GM18505 (cell line): ENCODE measurements at regions not wholly inside any gene's neighbourhood (a gene's known extent, or its start where the extent isn't known, plus 50 kb on each side); places are given as distances from the start of the nearest gene placed in this dataset.

Experiments used
- ATAC-seq: cut with Tn5 transposase; IDR thresholded peaks from one replicate; pipeline ENCODE4 v1.9.1; 2021; ENCODE audit not compliant: unreplicated experiment
- POLR2A ChIP-seq: IDR thresholded peaks from 4 replicates; pipeline ENCODE4 v1.6.1; 2011; ENCODE audit warnings: borderline replicate concordance; ENCODE audit not compliant: insufficient read depth, insufficient read length; ENCODE audit errors: extremely low read depth

- ATAC-seq = no peak
Observed at GRCh38 chr5:31000287-31000686, 193.2 kb upstream of the CDH6 start.

GRCh38 chr5:30997681-30998080 is 195.8 kb upstream of the CDH6 start:
- no peak for ATAC-seq
- no peak for TF ChIP-seq POLR2A

More at GRCh38 chr5:31000287-31000686, 193.2 kb upstream of the CDH6 start:
- TF ChIP-seq POLR2A = no peak

- TF ChIP-seq POLR2A = no peak
- no peak for ATAC-seq
Observed at GRCh38 chr5:30994902-30995301, 198.6 kb upstream of the CDH6 start.

GRCh38 chr5:30994176-30994575 is 199.3 kb upstream of the CDH6 start:
- no peak for ATAC-seq
- no peak for TF ChIP-seq POLR2A

GRCh38 chr5:30991462-30991861 is 202.0 kb upstream of the CDH6 start:
- no peak for ATAC-seq
- no peak for TF ChIP-seq POLR2A

- no peak for TF ChIP-seq POLR2A
- no peak for ATAC-seq
Observed at GRCh38 chr5:30981576-30981975, 211.9 kb upstream of the CDH6 start.

- ATAC-seq = no peak
- no peak for TF ChIP-seq POLR2A
Observed at GRCh38 chr5:30968971-30969370, 224.5 kb upstream of the CDH6 start.

GRCh38 chr5:30960036-30960435 is 233.4 kb upstream of the CDH6 start:
- ATAC-seq = no peak
- no peak for TF ChIP-seq POLR2A

GRCh38 chr5:30959238-30959637 is 234.2 kb upstream of the CDH6 start:
- no peak for TF ChIP-seq POLR2A
- no peak for ATAC-seq

- TF ChIP-seq POLR2A = no peak
- ATAC-seq = no peak
Observed at GRCh38 chr5:30957591-30957990, 235.9 kb upstream of the CDH6 start.

- ATAC-seq = no peak
- no peak for TF ChIP-seq POLR2A
Observed at GRCh38 chr5:30956251-30956650, 237.2 kb upstream of the CDH6 start.

- ATAC-seq = no peak
Observed at GRCh38 chr5:30937070-30937469, 256.4 kb upstream of the CDH6 start.

GRCh38 chr5:30933599-30933998 is 259.9 kb upstream of the CDH6 start:
- no peak for TF ChIP-seq POLR2A
- no peak for ATAC-seq

More at GRCh38 chr5:30937070-30937469, 256.4 kb upstream of the CDH6 start:
- no peak for TF ChIP-seq POLR2A

GRCh38 chr5:30932273-30933017 is 261.0 kb upstream of the CDH6 start:
- ATAC-seq = no peak
- TF ChIP-seq POLR2A = no peak

- TF ChIP-seq POLR2A = no peak
- no peak for ATAC-seq
Observed at GRCh38 chr5:30930736-30931135, 262.8 kb upstream of the CDH6 start.

GRCh38 chr5:30928956-30929355 is 264.5 kb upstream of the CDH6 start:
- TF ChIP-seq POLR2A = no peak
- ATAC-seq = no peak

GRCh38 chr5:30926218-30926617 is 267.3 kb upstream of the CDH6 start:
- no peak for TF ChIP-seq POLR2A
- ATAC-seq = no peak
